ENCODE measurements at regions not wholly inside any gene's neighbourhood (a gene's known extent, or its start where the extent isn't known, plus 50 kb on each side); places are given as distances from the start of the nearest gene placed in this dataset.
"Not testable (repeated sequence)": the region's sequence is repeated elsewhere in the genome, so short reads cannot be mapped to it uniquely, and the experiment has no call there.

GRCh38 chrX:42366181-42366580 lies 411.8 kb downstream of the PPP1R2C start:
- no peaks in the 10 kb centered on the region for H3K9me3 ChIP-seq (ENCODE audit: control insufficient read depth in 4 of 4, insufficient read depth in 3 of 4, low read length in 3 of 4)
- no peak for DNase-seq
- peaks cover 0 to 30% (median 5%) of the 10 kb centered on the region in 3 donors for H3K27me3 ChIP-seq (ENCODE audit: control insufficient read depth in 3 of 3, insufficient read depth in 3 of 3, low read length in 2 of 3)
- H3K27ac ChIP-seq (ENCODE audit: low read depth in 1 of 2, low read length in 1 of 2) = no peak overlapping the region
- ATAC-seq (ENCODE audit: insufficient read depth, low FRiP score) = no peak
- H3K4me1 ChIP-seq (ENCODE audit: control insufficient read depth in 5 of 5, insufficient read depth in 5 of 5, low read length in 5 of 5) = no peaks in the 10 kb centered on the region
- TF ChIP-seq CTCF (IDR thresholded peaks at IDR 0.05; ENCODE audit: control extremely low read depth, extremely low read depth) = no peak
- H3K9ac ChIP-seq (ENCODE audit: insufficient read depth in 1 of 2, low read length in 2 of 2) = no peak overlapping the region
- 71 to 80% methylated on average over 2 of the region's 2 CpGs for WGBS, 2 donors
- no peak overlapping the region for H3K4me3 ChIP-seq
- H3K36me3 ChIP-seq (ENCODE audit: control insufficient read depth in 4 of 4, insufficient read depth in 4 of 4, low read length in 4 of 4) = no peaks in the 10 kb centered on the region

- no peaks in the 10 kb centered on the region for H3K4me1 ChIP-seq (ENCODE audit: control insufficient read depth in 5 of 5, insufficient read depth in 5 of 5, low read length in 5 of 5)
- 83 to 95% methylated on average over 1 of the region's 1 CpG for WGBS, 2 donors
- no peak for TF ChIP-seq CTCF (IDR thresholded peaks at IDR 0.05; ENCODE audit: control extremely low read depth, extremely low read depth)
Measured at GRCh38 chrX:42362219-42362618, 415.7 kb downstream of the PPP1R2C start.

GRCh38 chrX:42342981-42343380 lies 419.6 kb upstream of the CASK start:
- not testable (repeated sequence) for H3K4me3 ChIP-seq; DNase-seq; H3K27me3 ChIP-seq (ENCODE audit: control insufficient read depth in 3 of 3, insufficient read depth in 3 of 3, low read length in 2 of 3); H3K4me1 ChIP-seq (ENCODE audit: control insufficient read depth in 5 of 5, insufficient read depth in 5 of 5, low read length in 5 of 5); H3K27ac ChIP-seq (ENCODE audit: low read depth in 1 of 2, low read length in 1 of 2); H3K36me3 ChIP-seq (ENCODE audit: control insufficient read depth in 4 of 4, insufficient read depth in 4 of 4, low read length in 4 of 4); H3K9me3 ChIP-seq (ENCODE audit: control insufficient read depth in 4 of 4, insufficient read depth in 3 of 4, low read length in 3 of 4); H3K9ac ChIP-seq (ENCODE audit: insufficient read depth in 1 of 2, low read length in 2 of 2); ATAC-seq (ENCODE audit: insufficient read depth, low FRiP score)
- WGBS, 2 donors = 73 to 85% methylated on average over 3 of the region's 3 CpGs

More at GRCh38 chrX:42362219-42362618, 415.7 kb downstream of the PPP1R2C start:
- no peak overlapping the region for H3K4me3 ChIP-seq
- H3K27ac ChIP-seq (ENCODE audit: low read depth in 1 of 2, low read length in 1 of 2) = no peak overlapping the region
- H3K9ac ChIP-seq (ENCODE audit: insufficient read depth in 1 of 2, low read length in 2 of 2) = no peak overlapping the region
- H3K36me3 ChIP-seq (ENCODE audit: control insufficient read depth in 4 of 4, insufficient read depth in 4 of 4, low read length in 4 of 4) = no peaks in the 10 kb centered on the region
- ATAC-seq (ENCODE audit: insufficient read depth, low FRiP score) = no peak
- no peaks in the 10 kb centered on the region for H3K9me3 ChIP-seq (ENCODE audit: control insufficient read depth in 4 of 4, insufficient read depth in 3 of 4, low read length in 3 of 4)
- H3K27me3 ChIP-seq (ENCODE audit: control insufficient read depth in 3 of 3, insufficient read depth in 3 of 3, low read length in 2 of 3) = peaks cover 0 to 24% (median 2%) of the 10 kb centered on the region in 3 donors
- DNase-seq = no peak

All from lung (tissue), 11 donors.